Fibroblast of the aortic adventitia (primary cell): ENCODE measurements at regions not wholly inside any gene's neighbourhood (a gene's known extent, or its start where the extent isn't known, plus 50 kb on each side); places are given as distances from the start of the nearest gene placed in this dataset.

Experiments used
- DNase-seq: peaks from one replicate; pipeline ENCODE4 v3.0.0-alpha.2; 2010; ENCODE audit warnings: low read depth
- H3K4me3 ChIP-seq: 2 replicates; pipeline ENCODE4 v1.5.1; 2011; ENCODE audit warnings: low read depth, mild to moderate bottlenecking, control low read depth, low read length, moderate library complexity
- TF ChIP-seq, protein P1 (sequence below): IDR thresholded peaks from 2 replicates; pipeline ENCODE4 v1.5.1; 2011; ENCODE audit warnings: mild to moderate bottlenecking, low read length, control low read depth, inconsistent platforms; ENCODE audit not compliant: insufficient read depth

DNA sequence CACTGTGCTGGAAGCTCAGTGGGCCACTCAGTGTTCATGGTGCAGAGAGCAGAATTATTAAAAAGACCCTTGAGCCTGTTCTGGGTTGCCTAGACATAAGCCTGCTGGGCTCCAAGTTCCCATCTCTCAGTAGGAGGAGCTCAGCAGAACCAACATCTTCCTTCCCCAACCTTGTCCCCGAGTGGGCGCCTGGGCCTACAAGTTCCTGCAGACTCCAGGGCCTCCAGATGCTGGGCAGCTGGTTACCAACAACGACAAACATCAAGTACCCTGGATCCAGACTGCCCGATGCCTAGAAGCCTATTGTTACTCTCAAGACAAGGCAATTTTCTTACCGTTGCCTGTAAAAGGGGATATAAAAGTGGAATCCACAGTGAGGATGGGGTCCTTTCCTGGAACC, 214.2 kb downstream of the HAUS1 start:
- no peak overlapping the region for H3K4me3 ChIP-seq
- no peak for DNase-seq
- TF ChIP-seq, protein P1, sequence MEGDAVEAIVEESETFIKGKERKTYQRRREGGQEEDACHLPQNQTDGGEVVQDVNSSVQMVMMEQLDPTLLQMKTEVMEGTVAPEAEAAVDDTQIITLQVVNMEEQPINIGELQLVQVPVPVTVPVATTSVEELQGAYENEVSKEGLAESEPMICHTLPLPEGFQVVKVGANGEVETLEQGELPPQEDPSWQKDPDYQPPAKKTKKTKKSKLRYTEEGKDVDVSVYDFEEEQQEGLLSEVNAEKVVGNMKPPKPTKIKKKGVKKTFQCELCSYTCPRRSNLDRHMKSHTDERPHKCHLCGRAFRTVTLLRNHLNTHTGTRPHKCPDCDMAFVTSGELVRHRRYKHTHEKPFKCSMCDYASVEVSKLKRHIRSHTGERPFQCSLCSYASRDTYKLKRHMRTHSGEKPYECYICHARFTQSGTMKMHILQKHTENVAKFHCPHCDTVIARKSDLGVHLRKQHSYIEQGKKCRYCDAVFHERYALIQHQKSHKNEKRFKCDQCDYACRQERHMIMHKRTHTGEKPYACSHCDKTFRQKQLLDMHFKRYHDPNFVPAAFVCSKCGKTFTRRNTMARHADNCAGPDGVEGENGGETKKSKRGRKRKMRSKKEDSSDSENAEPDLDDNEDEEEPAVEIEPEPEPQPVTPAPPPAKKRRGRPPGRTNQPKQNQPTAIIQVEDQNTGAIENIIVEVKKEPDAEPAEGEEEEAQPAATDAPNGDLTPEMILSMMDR, result no peak

DNA sequence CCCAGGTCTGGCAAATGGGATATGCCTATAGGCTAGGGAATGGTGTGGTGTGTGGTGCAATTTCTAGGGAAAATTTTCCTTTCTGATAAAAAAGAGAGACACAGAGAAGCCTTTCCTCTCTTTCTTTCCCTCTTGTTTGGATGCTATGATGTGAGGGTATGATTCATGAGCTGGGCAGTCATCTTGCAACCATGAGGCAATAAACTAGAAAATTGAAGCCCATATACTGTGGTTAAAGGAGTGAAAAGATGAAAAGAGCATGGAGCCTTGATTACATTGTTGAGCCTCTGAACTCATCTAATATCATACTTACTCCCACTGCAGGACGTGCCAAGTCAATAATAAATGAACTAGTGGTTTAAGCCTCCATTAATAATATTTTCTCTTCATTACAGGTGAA, 215.6 kb downstream of the HAUS1 start:
- TF ChIP-seq, protein P1, result no peak
- peak; percentile 46 for DNase-seq
- no peak overlapping the region for H3K4me3 ChIP-seq

DNA sequence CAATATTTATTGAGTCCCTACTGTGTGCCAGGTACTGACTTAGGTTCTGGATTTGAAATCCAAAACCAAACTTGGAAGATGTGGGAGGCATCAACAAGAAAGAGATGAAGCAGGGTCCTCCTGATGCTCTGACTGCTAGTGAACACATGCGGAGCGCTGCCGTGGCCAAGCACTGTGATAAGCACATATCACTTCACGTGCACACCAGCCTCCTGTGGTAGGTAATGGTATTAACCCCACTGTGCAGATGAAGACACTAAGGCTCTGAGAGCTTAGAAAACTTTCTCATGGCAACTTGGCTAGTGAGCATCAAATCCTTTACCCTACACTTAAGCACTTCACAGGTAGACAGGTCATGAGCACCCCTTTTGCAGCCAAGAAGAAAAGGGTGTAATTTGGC, 216.1 kb downstream of the HAUS1 start:
- no peak for DNase-seq
- no peak overlapping the region for H3K4me3 ChIP-seq
- TF ChIP-seq, protein P1, result no peak

DNA sequence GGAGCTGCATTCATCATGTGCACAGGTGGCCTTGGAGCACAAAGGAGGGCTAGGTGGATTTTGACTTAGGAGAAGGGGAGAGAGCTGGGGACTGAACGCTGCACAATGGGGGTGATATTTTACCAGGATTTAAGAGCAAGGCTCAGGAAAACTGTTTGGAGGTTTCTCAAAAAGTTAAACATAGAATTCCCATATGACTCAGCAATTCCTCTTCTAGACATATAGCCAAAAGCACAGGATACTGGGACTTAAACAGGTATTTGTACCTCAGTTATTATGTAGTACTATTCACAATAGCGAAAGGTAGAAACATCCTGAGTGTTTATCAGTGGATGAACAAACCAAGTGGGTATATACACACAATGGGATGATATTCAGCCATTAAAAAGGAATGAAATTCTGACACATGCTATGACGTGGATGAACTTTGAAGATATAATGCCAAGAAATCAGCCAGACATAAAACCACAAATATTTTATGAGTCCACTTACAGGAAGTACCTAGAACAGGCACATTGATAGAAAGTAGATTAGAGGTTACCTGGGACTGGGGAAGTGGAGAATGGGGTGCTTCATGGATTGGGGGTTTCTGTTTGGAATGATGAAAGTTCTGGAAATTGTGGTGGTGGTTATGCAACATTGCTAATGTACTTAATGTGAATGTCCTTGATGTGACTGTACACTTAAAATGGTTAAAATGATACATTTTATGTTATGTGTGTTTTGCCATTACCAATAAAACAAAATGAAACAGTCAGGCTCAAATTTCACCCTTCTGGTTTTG, 216.9 kb downstream of the HAUS1 start:
- TF ChIP-seq, protein P1, result no peak
- peak; percentile 76 for DNase-seq
- no peak overlapping the region for H3K4me3 ChIP-seq

DNA sequence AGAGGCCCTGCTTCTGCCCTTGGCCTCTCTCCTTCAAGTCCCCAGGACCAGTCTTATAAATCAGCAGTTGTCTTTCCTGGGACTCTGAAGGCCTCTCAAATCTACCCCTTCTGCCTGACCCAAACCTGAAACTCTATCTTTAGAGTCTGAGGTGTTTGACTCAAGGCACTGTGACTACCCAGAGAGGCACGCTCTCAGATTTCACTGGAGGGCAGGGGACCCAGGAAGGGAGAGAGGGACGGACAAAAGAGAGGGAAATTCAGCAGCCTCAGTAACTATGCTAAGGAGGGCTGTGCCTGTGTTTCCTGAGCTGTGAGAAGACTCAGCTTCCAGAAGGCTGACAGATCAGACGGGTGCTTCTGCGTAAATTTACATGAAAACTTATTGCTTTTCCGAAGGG, 217.8 kb downstream of the HAUS1 start:
- no peak overlapping the region for H3K4me3 ChIP-seq
- TF ChIP-seq, protein P1, result no peak
- DNase-seq, result no peak

DNA sequence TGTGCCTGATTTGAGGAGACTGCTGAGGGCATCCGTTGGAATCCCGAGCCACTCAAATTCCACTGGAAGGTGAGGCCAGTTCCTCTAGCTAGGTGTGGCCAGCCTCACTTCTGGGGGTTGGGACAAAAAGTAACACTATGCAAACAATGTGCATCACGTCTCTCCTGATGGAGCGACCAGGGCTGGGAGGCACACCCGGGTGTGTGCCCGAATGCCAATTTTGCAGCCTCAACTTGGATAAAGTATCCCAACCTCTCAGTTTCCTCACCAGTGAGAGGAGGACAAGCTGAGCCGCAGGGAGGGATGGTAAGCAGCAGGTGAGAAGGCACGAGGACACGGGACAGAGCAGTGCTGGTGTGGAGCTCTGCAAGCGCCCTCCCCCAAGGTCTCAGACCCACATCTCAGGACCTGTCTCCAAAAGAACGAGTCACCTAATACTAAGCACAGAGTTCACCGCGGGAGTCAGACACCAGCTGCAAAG, 218.3 kb downstream of the HAUS1 start:
- H3K4me3 ChIP-seq, result no peak overlapping the region
- DNase-seq, result no peak
- TF ChIP-seq, protein P1, result no peak
